RWPE1 (cell line): ENCODE measurements at regions not wholly inside any gene's neighbourhood (a gene's known extent, or its start where the extent isn't known, plus 50 kb on each side); places are given as distances from the start of the nearest gene placed in this dataset.
A peak's percentile ranks its signal among the peaks of the same experiment; 100 is the strongest.

Experiments used
- CTCF ChIA-PET: fragments of 350-600 bp; sonication (Branson Sonifier 250); formaldehyde crosslinking; extraction: SDS; loops from one replicate; lab custom pipeline; 2021; lab: Yijun Ruan, JAX
- POLR2A ChIA-PET: fragments of 400-600 bp; formaldehyde crosslinking; extraction: SDS; loops from one replicate; lab custom pipeline; 2020; ENCODE audit warnings: antibody characterized with exemption; ENCODE audit not compliant: low non-redundant PET; lab: Yijun Ruan, JAX
- DNase-seq: peaks from one replicate; pipeline ENCODE4 v3.0.0; 2012; ENCODE audit warnings: low spot score
- H3K27ac ChIP-seq: fragments of 450-650 bp; 2 replicates; pipeline ENCODE4 v1.5.1; 2017
- CTCF ChIP-seq: fragments of 450-650 bp; conservative IDR thresholded peaks from 2 replicates; pipeline ENCODE4 v1.5.1; 2017; ENCODE audit warnings: low read depth, mild to moderate bottlenecking

GRCh38 chr16:79468121-79468552 lies 132.4 kb downstream of the MAF start:
- TF ChIP-seq CTCF = no peak
- CTCF ChIA-PET = no interaction called here
- DNase-seq = no peak

GRCh38 chr16:79466111-79466510 lies 134.4 kb downstream of the MAF start:
- ChIA-PET CTCF (no interaction called here), POLR2A (no interaction called here)
- H3K27ac ChIP-seq = no peak overlapping the region
- peak; percentile 65 for DNase-seq
- TF ChIP-seq CTCF = no peak

More at GRCh38 chr16:79468121-79468552, 132.4 kb downstream of the MAF start:
- H3K27ac ChIP-seq = no peak overlapping the region
- POLR2A ChIA-PET = no interaction called here

DNA sequence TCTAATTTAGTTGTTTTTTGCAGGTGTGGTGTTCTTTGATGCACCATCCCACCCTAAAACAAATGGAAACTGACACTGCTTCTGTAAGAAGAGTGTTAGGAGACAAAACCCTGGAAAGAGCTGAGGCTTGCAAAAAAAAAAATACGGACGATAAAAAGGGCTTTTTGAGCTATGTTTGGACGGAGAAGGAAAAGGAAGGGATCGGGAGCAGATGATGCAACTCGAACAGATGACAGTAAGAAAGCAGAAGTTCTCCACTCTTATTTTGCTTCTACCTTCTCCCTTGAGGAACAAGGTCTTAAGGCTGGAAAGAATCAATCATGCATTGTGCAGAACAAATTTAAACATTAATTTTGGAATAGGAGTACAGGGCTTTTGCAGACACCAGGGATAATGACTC lies 136.7 kb downstream of the MAF start:
- ChIA-PET CTCF (no interaction called here), POLR2A (no interaction called here)
- no peak for TF ChIP-seq CTCF
- no peak for DNase-seq
- no peak overlapping the region for H3K27ac ChIP-seq

DNA sequence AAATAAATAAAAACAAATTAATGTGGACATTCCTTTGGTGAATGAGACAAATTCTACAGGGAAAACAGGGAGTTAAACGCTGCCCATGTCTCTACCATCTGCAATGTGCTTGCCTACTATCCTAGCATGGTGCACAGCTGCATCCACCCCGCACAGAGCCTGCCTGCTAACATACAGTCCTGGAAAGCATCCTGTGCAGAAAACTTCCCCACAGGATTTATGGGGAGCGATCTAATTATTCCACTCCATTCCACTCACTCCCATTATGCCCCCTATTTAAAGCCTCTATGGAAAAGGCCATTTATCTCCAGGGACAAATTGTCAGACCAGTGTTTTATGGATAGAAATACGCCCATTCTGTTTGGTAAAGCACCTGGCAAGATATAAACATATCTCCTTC lies 144.5 kb downstream of the MAF start:
- no peak overlapping the region for H3K27ac ChIP-seq
- ChIA-PET CTCF (no interaction called here), POLR2A (no interaction called here)
- no peak for DNase-seq
- TF ChIP-seq CTCF = no peak

DNA sequence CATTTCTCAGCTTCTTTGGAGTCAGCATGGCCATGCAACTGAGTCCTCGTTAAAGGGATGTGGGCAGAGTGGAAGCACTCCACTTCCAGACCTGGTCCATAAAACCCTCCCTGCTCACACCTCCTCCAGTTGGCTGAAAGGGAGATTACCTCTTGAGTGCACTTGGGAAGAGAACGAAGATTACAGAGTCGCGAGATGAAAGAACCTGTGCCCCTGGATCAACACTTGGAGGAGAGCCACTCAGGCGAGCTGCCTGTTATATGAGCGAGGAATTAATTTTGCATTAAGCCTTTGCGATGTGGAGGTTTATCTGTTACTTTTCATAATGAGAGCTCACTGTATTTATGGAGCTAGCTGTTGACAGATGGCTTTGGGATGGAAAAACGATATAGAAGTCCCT lies 147.9 kb downstream of the MAF start:
- H3K27ac ChIP-seq = no peak overlapping the region
- TF ChIP-seq CTCF = no peak
- POLR2A ChIA-PET = no interaction called here
- CTCF ChIA-PET = no interaction called here
- no peak for DNase-seq

- no peak for DNase-seq
- no peak for TF ChIP-seq CTCF
- ChIA-PET POLR2A (no interaction called here), CTCF (interaction anchor here (0.7 kb wide), 1 partner anchor 300 kb away, joined by 3 read pairs; no protein-coding TSS in a partner anchor)
- H3K27ac ChIP-seq = no peak overlapping the region
These were observed 149.2 kb downstream of the MAF start for GRCh38 chr16:79451196-79451816.
